H9 (cell line): ENCODE measurements at regions not wholly inside any gene's neighbourhood (a gene's known extent, or its start where the extent isn't known, plus 50 kb on each side); places are given as distances from the start of the nearest gene placed in this dataset.

Experiments used
- DNase-seq: peaks from one replicate; pipeline ENCODE4 v3.0.0-alpha.2; 2017
- H2AFZ ChIP-seq: one replicate; pipeline ENCODE4 v1.6.1; 2013; ENCODE audit warnings: mild to moderate bottlenecking, low read length, control low read depth, moderate library complexity
- H2AK5ac ChIP-seq: 2 replicates; pipeline ENCODE4 v1.6.1; 2013; ENCODE audit warnings: low read length, control low read depth, mixed read lengths; ENCODE audit not compliant: insufficient read length
- H2BK120ac ChIP-seq: one replicate; pipeline ENCODE4 v1.6.1; 2013; ENCODE audit warnings: low read depth, mild to moderate bottlenecking, low read length, control low read depth, inconsistent platforms; ENCODE audit not compliant: poor library complexity, severe bottlenecking
- H2BK12ac ChIP-seq: 2 replicates; pipeline ENCODE4 v1.6.1; 2013; ENCODE audit warnings: low read length, control low read depth, mixed read lengths, low read depth; ENCODE audit not compliant: insufficient read length
- H2BK15ac ChIP-seq: 2 replicates; pipeline ENCODE4 v1.6.1; 2013; ENCODE audit warnings: low read depth, low read length, control low read depth
- H2BK20ac ChIP-seq: one replicate; pipeline ENCODE4 v1.6.1; 2013; ENCODE audit warnings: low read depth, mild to moderate bottlenecking, low read length, control low read depth, inconsistent platforms; ENCODE audit not compliant: poor library complexity, severe bottlenecking
- H2BK5ac ChIP-seq: 2 replicates; pipeline ENCODE4 v1.6.1; 2013; ENCODE audit warnings: low read length, control low read depth, mixed read lengths; ENCODE audit not compliant: insufficient read length
- H3K14ac ChIP-seq: 2 replicates; pipeline ENCODE4 v1.6.1; 2013; ENCODE audit warnings: low read length, control low read depth; ENCODE audit not compliant: insufficient read depth
- H3K18ac ChIP-seq: 2 replicates; pipeline ENCODE4 v1.6.1; 2013; ENCODE audit warnings: low read depth, mild to moderate bottlenecking, mixed read lengths, low read length, control low read depth; ENCODE audit not compliant: insufficient read length
- H3K23ac ChIP-seq: 2 replicates; pipeline ENCODE4 v1.6.1; 2013; ENCODE audit warnings: low read length, control low read depth, mixed read lengths, low read depth; ENCODE audit not compliant: insufficient read length
- H3K23me2 ChIP-seq: 2 replicates; pipeline ENCODE4 v1.6.1; 2013; ENCODE audit warnings: low read depth, mild to moderate bottlenecking, mixed read lengths, low read length, control low read depth; ENCODE audit not compliant: insufficient read length, poor library complexity, severe bottlenecking
- H3K27ac ChIP-seq: 2 replicates; pipeline ENCODE4 v1.5.1; 2013; ENCODE audit warnings: low read length, control low read depth, mixed read lengths, low read depth; ENCODE audit not compliant: insufficient read length
- H3K27me3 ChIP-seq: 2 replicates; pipeline ENCODE4 v1.6.1; 2013; ENCODE audit warnings: low read length, control low read depth, inconsistent platforms; ENCODE audit not compliant: insufficient read depth
- H3K4ac ChIP-seq: 2 replicates; pipeline ENCODE4 v1.6.1; 2013; ENCODE audit warnings: low read depth, mild to moderate bottlenecking, control low read depth, inconsistent platforms, low read length, moderate library complexity
- H3K4me1 ChIP-seq: 2 replicates; pipeline ENCODE4 v1.6.1; 2013; ENCODE audit warnings: low read length, control low read depth, inconsistent platforms; ENCODE audit not compliant: insufficient read depth
- H3K4me2 ChIP-seq: 2 replicates; pipeline ENCODE4 v1.6.1; 2013; ENCODE audit warnings: low read length, control low read depth, mixed read lengths; ENCODE audit not compliant: insufficient read length, insufficient read depth
- H3K56ac ChIP-seq: 2 replicates; pipeline ENCODE4 v1.6.1; 2013; ENCODE audit warnings: low read depth, mild to moderate bottlenecking, mixed read lengths, low read length, control low read depth; ENCODE audit not compliant: insufficient read length
- H3K79me1 ChIP-seq: 2 replicates; pipeline ENCODE4 v1.6.1; 2013; ENCODE audit warnings: low read depth, mild to moderate bottlenecking, moderate library complexity, low read length, control low read depth, inconsistent platforms; ENCODE audit not compliant: insufficient read depth, poor library complexity, severe bottlenecking
- H3K79me2 ChIP-seq: 2 replicates; pipeline ENCODE4 v1.6.1; 2013; ENCODE audit warnings: low read length, control low read depth, inconsistent platforms; ENCODE audit not compliant: insufficient read depth
- H3K9ac ChIP-seq: 2 replicates; pipeline ENCODE4 v1.6.1; 2013; ENCODE audit warnings: low read length, control low read depth, mixed read lengths; ENCODE audit not compliant: insufficient read length; ENCODE audit errors: extremely low read depth
- H3K9me3 ChIP-seq: one replicate; pipeline ENCODE4 v1.6.1; 2013; ENCODE audit warnings: low read depth, low read length, inconsistent platforms; ENCODE audit not compliant: control insufficient read depth
- H3T11ph ChIP-seq: one replicate; pipeline ENCODE4 v1.6.1; 2013; ENCODE audit warnings: mild to moderate bottlenecking, low read length, control low read depth, inconsistent platforms
- H4K20me1 ChIP-seq: one replicate; pipeline ENCODE4 v1.6.1; 2013; ENCODE audit not compliant: control insufficient read depth, insufficient read length, insufficient read depth
- H4K5ac ChIP-seq: 2 replicates; pipeline ENCODE4 v1.6.1; 2013; ENCODE audit warnings: low read depth, mild to moderate bottlenecking, mixed read lengths, low read length, control low read depth; ENCODE audit not compliant: insufficient read length
- H4K8ac ChIP-seq: replicated peaks from 2 replicates; pipeline ENCODE4 v1.6.1; 2013; ENCODE audit warnings: low read length, control low read depth, mixed read lengths, low read depth; ENCODE audit not compliant: insufficient read length
- H4K91ac ChIP-seq: 2 replicates; pipeline ENCODE4 v1.6.1; 2013; ENCODE audit warnings: low read depth, mild to moderate bottlenecking, moderate library complexity, mixed read lengths, low read length, control low read depth; ENCODE audit not compliant: insufficient read length
- H3K27ac Mint-ChIP-seq, 3 experiments: 2 replicates in 2 of 3; 3 replicates in 1 of 3; pipeline ENCODE4 v1.8.0; 2020 to 2021; ENCODE audit warnings: mixed read lengths in 3 of 3, mild to moderate bottlenecking in 1 of 3, moderate library complexity in 1 of 3
- H3K27me3 Mint-ChIP-seq: 2 replicates; pipeline ENCODE4 v1.8.0; 2021; ENCODE audit warnings: low read depth, mild to moderate bottlenecking, moderate library complexity, mixed read lengths
- H3K36me3 Mint-ChIP-seq, 3 experiments: 2 replicates in 2 of 3; 3 replicates in 1 of 3; pipeline ENCODE4 v1.8.0; 2020 to 2021; ENCODE audit warnings: low read depth in 3 of 3, mixed read lengths in 3 of 3; ENCODE audit not compliant: insufficient read depth in 1 of 3
- H3K4me1 Mint-ChIP-seq, 2 experiments: 2 replicates each; pipeline ENCODE4 v1.8.0; 2020; ENCODE audit warnings: mixed read lengths in 2 of 2
- H3K4me3 Mint-ChIP-seq, 2 experiments: 2 replicates in 1 of 2; 3 replicates in 1 of 2; pipeline ENCODE4 v1.8.0; 2020 to 2021; ENCODE audit warnings: mild to moderate bottlenecking in 2 of 2, mixed read lengths in 2 of 2, moderate library complexity in 1 of 2
- H3K9me3 Mint-ChIP-seq, 2 experiments: 2 replicates in 1 of 2; 3 replicates in 1 of 2; pipeline ENCODE4 v1.8.0; 2020; ENCODE audit warnings: mild to moderate bottlenecking in 2 of 2, mixed read lengths in 2 of 2, moderate library complexity in 1 of 2
- CTCF ChIP-seq: fragments of 200-600 bp; sonication (generic); conservative IDR thresholded peaks from 3 replicates; pipeline ENCODE4 v1.8.0; 2021; ENCODE audit warnings: antibody characterized with exemption, mild to moderate bottlenecking
- WGBS: extraction: QIAGEN DNeasy Blood & Tissue Kit; methylation state at CpG from one replicate; pipeline ENCODE4 v1.1.7; 2013; ENCODE audit warnings: missing lambda C conversion rate, low lambda C conversion rate, mixed read lengths; ENCODE audit not compliant: insufficient read length; ENCODE audit errors: extremely low coverage; 5-methylcytosine and 5-hydroxymethylcytosine counted together

- H3K23ac ChIP-seq = no peak overlapping the region
- no peak overlapping the region for H2BK120ac ChIP-seq
- WGBS = no CpG with 5 or more reads among the region's 3 CpGs
- H2BK12ac ChIP-seq = no peak overlapping the region
- no peak overlapping the region for H3K56ac ChIP-seq
- no peak overlapping the region for H3K9ac ChIP-seq
- no peak overlapping the region for H3K14ac ChIP-seq
- no peaks in the 10 kb centered on the region for H3K23me2 ChIP-seq
- peaks cover 4% of the 10 kb centered on the region; the same call in 1 of the 2 replicates for H3K27me3 Mint-ChIP-seq
- no peak overlapping the region for H2AK5ac ChIP-seq
- no peak overlapping the region for H3K4me2 ChIP-seq
- no peak overlapping the region for H3K18ac ChIP-seq
- no peak for TF ChIP-seq CTCF
- peaks cover 4% of the 10 kb centered on the region; the same call in 1 of the 2 replicates for H3K4me1 ChIP-seq
- no peaks in the 10 kb centered on the region for H3K9me3 ChIP-seq
- no peak overlapping the region for H2BK5ac ChIP-seq
- H3K27ac ChIP-seq = no peak overlapping the region
- H2BK20ac ChIP-seq = no peak overlapping the region
- DNase-seq = no peak
- H2BK15ac ChIP-seq = no peak overlapping the region
- H3K4me1 Mint-ChIP-seq = peaks cover 41 to 46% of the 10 kb centered on the region in 2 experiments
- no peak overlapping the region for H4K8ac ChIP-seq
- no peaks in the 10 kb centered on the region for H3K36me3 Mint-ChIP-seq
- H3K4ac ChIP-seq = no peak overlapping the region
- H3K79me2 ChIP-seq = no peaks in the 10 kb centered on the region
- H4K5ac ChIP-seq = no peak overlapping the region
- H3K27me3 ChIP-seq = no peaks in the 10 kb centered on the region
- H2AFZ ChIP-seq = no peak overlapping the region
- H3T11ph ChIP-seq = no peak overlapping the region
- H4K91ac ChIP-seq = no peak overlapping the region
- H3K79me1 ChIP-seq = no peaks in the 10 kb centered on the region
- H3K4me3 Mint-ChIP-seq = no peak overlapping the region
- no peak overlapping the region for H3K27ac Mint-ChIP-seq
- no peaks in the 10 kb centered on the region for H3K9me3 Mint-ChIP-seq
- H4K20me1 ChIP-seq = no peaks in the 10 kb centered on the region
These were observed 350.3 kb downstream of the TUSC7 start for GRCh38 chr3:117059956-117060270.
